BLaER1 (cell line): ENCODE measurements at regions not wholly inside any gene's neighbourhood (a gene's known extent, or its start where the extent isn't known, plus 50 kb on each side); places are given as distances from the start of the nearest gene placed in this dataset.

Source experiments
- H3K27ac ChIP-seq: shearing (Covaris generic); formaldehyde crosslinking; 2 replicates; pipeline ENCODE4 v1.8.1; 2022
- H3K27me3 ChIP-seq: shearing (Covaris generic); formaldehyde crosslinking; 2 replicates; pipeline ENCODE4 v1.8.1; 2022
- H3K36me3 ChIP-seq: shearing (Covaris generic); formaldehyde crosslinking; 2 replicates; pipeline ENCODE4 v1.8.1; 2022
- H3K4me1 ChIP-seq: shearing (Covaris generic); formaldehyde crosslinking; 2 replicates; pipeline ENCODE4 v1.8.1; 2022
- H3K4me2 ChIP-seq: shearing (Covaris generic); formaldehyde crosslinking; 2 replicates; pipeline ENCODE4 v1.8.1; 2022
- H3K4me3 ChIP-seq: shearing (Covaris generic); formaldehyde crosslinking; 2 replicates; pipeline ENCODE4 v1.8.1; 2022
- H3K9ac ChIP-seq: shearing (Covaris generic); formaldehyde crosslinking; 2 replicates; pipeline ENCODE4 v1.8.1; 2022
- H3K9me3 ChIP-seq: shearing (Covaris generic); formaldehyde crosslinking; 2 replicates; pipeline ENCODE4 v1.8.1; 2022
- H4K20me1 ChIP-seq: shearing (Covaris generic); formaldehyde crosslinking; 2 replicates; pipeline ENCODE4 v1.8.1; 2022
- Cebpa-rat ChIP-seq: shearing (Covaris generic); IDR thresholded peaks from 2 replicates; pipeline ENCODE4 v1.8.1; 2022

DNA sequence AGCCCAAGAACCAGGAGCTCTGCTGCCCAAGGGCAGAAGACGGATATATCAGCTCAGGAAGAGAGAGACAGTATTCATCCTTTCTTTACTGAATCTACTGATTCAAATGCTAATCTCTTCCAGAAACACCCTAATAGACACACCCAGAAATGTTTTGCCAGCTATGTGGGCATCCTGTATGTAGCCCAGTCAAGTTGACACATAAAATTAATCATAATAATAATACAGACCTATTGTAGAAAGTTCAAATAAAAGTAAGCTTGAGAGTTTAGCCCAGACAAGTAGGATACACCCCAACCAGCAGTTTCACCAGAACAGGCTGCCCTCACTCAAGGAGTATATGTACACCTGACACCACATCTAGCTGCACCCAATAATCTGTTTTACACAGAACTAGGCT is 73.9 kb upstream of the VGLL2 start:
- Histone ChIP-seq H3K27ac (no peak overlapping the region), H4K20me1 (no peaks in the 10 kb centered on the region), H3K36me3 (no peaks in the 10 kb centered on the region), H3K27me3 (no peaks in the 10 kb centered on the region), H3K4me1 (no peaks in the 10 kb centered on the region), H3K4me3 (no peak overlapping the region), H3K9me3 (no peaks in the 10 kb centered on the region), H3K4me2 (no peak overlapping the region), H3K9ac (no peak overlapping the region)
- no peak for TF ChIP-seq Cebpa-rat

DNA sequence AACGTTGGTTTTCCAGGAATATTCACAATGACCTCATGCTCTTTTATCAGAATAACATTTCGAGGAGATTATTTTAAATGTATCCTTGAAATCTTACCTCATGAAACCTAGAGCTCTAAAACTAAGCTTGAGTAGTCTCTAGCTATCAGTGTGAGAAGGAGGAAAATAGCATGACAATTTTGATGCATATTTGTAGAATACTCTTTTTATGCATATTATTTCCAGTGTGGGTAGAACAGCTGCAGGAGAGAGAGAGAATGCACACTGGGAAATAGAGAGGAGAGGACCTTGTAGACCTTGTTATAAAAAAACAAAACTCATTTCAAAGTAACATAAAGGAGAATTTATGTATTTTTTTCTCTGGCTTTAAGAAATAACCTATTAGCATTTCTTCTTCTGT is 71.1 kb upstream of the VGLL2 start:
- H3K4me2 ChIP-seq = no peak overlapping the region

DNA sequence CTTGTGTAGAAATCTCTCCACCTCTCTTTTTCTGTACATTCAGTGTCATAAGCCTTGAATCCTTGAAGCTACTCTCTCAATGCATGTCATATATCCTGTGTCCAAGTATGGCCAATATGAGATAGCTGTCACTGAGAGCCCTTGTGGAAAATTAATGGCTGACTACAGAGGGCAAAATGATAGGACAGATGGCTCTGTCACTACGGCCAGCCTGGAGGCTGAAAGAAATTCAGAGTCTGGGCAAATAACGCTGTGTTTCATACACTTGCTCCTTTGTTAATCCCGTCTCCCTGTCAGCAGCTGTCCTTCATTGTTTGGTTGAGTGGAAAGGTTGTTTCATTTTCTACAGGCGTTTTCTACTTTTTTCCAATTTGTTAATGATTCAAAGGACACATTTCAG is 70.4 kb upstream of the VGLL2 start:
- H3K36me3 ChIP-seq = no peaks in the 10 kb centered on the region
- H3K9ac ChIP-seq = no peak overlapping the region
- H3K4me3 ChIP-seq = no peak overlapping the region
- H3K4me1 ChIP-seq = no peaks in the 10 kb centered on the region
- H3K4me2 ChIP-seq = no peak overlapping the region
- no peak for TF ChIP-seq Cebpa-rat
- no peak overlapping the region for H3K27ac ChIP-seq
- no peaks in the 10 kb centered on the region for H4K20me1 ChIP-seq
- no peaks in the 10 kb centered on the region for H3K9me3 ChIP-seq
- H3K27me3 ChIP-seq = no peaks in the 10 kb centered on the region

More for the DNA sequence above, 71.1 kb upstream of the VGLL2 start:
- Histone ChIP-seq H3K9me3 (no peaks in the 10 kb centered on the region), H3K36me3 (no peaks in the 10 kb centered on the region), H3K27me3 (no peaks in the 10 kb centered on the region), H4K20me1 (no peaks in the 10 kb centered on the region), H3K27ac (no peak overlapping the region), H3K4me3 (no peak overlapping the region), H3K9ac (no peak overlapping the region), H3K4me1 (no peaks in the 10 kb centered on the region)
- TF ChIP-seq Cebpa-rat = no peak

DNA sequence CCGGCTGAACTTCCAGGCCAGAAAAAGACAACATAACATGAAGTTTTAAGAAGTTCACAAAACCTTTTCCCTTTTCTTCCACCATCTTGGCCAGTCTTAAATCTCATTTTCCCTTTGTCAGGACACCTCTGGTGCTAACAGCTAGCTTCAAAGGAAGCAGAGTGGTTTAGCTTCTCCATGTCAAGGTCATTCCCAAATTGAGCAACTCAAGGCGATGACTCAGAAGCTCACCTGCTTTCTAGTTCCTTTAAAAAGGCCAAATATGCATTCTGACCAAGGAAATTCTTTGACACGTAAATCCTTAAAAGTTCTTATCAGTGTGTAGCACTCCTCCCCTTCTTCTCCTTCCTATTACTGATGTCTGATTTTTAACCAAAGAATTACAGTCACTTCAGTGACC is 69.6 kb upstream of the VGLL2 start:
- Histone ChIP-seq H3K9me3 (no peaks in the 10 kb centered on the region), H4K20me1 (no peaks in the 10 kb centered on the region), H3K4me1 (no peaks in the 10 kb centered on the region), H3K9ac (no peak overlapping the region), H3K36me3 (no peaks in the 10 kb centered on the region), H3K27ac (no peak overlapping the region), H3K4me2 (no peak overlapping the region), H3K4me3 (no peak overlapping the region), H3K27me3 (no peaks in the 10 kb centered on the region)
- no peak for TF ChIP-seq Cebpa-rat

DNA sequence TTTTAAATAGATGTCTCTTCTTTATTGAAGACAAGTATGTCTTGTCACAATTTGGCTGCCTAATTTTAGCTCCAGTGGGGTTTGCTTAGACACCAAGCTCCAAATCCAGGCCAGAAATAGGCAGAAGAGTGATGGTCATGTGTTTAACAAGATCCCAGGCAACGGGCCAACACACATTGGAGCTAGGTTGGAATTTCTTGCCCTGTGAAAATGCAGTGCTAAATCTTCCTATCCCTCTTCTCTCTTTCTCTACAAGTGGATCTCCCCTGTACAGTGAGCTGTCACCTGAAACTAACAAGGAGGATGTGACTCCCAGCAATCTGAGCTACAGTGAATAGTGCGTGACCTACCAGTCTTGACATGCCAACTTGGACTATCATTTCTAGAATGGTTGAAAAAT is 65.3 kb upstream of the VGLL2 start:
- H3K4me2 ChIP-seq = no peak overlapping the region
- no peaks in the 10 kb centered on the region for H3K36me3 ChIP-seq
- no peaks in the 10 kb centered on the region for H3K4me1 ChIP-seq
- no peak overlapping the region for H3K4me3 ChIP-seq
- no peak overlapping the region for H3K27ac ChIP-seq
- no peak overlapping the region for H3K9ac ChIP-seq
- H3K27me3 ChIP-seq = no peaks in the 10 kb centered on the region
- H4K20me1 ChIP-seq = no peaks in the 10 kb centered on the region
- no peak for TF ChIP-seq Cebpa-rat
- no peaks in the 10 kb centered on the region for H3K9me3 ChIP-seq

DNA sequence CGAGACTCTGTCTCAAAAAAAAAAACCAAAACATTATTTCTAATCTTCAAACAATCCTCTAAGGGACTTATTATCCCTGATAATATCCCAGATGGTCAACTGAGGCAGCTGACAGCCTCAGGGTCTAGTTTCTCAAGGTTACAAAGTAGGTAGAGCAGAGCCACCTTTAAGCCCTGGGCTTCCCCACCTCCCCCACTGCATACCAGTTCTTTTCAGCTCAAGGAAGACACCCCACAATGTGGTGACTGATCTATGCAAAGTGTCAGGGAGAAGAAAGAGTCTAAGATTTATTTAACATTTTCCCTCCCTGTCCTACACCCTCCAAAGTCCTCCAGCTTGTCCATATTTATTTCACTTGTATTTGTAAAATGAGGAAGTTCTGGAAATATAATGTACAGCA is 60.5 kb upstream of the VGLL2 start:
- Histone ChIP-seq H4K20me1 (no peaks in the 10 kb centered on the region), H3K9ac (no peak overlapping the region), H3K9me3 (no peaks in the 10 kb centered on the region), H3K4me1 (no peaks in the 10 kb centered on the region), H3K27me3 (no peaks in the 10 kb centered on the region), H3K36me3 (no peaks in the 10 kb centered on the region), H3K4me2 (no peak overlapping the region), H3K27ac (no peak overlapping the region), H3K4me3 (no peak overlapping the region)
- no peak for TF ChIP-seq Cebpa-rat

DNA sequence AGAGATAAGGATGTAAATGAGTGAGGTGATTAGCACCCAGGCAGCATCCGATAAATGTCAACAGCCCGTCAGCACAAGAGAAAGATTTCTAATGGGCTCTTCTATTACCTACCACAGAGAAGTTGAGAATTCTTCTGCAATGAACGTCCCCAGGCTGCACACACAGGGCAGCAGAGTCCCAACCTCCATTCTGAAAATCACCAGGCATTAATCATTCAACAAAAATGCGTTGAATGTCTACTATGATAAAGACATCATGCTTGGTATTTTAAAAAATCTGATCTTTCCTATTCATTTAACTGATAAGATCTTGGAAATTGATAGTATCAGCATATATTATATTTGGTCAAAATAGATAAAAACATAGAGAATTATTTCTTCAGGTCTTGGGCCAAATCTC is 59.5 kb upstream of the VGLL2 start:
- H3K4me3 ChIP-seq = no peak overlapping the region
- H3K36me3 ChIP-seq = no peaks in the 10 kb centered on the region
- H3K27ac ChIP-seq = no peak overlapping the region
- TF ChIP-seq Cebpa-rat = no peak
- no peak overlapping the region for H3K4me2 ChIP-seq
- H3K9ac ChIP-seq = no peak overlapping the region
- H3K9me3 ChIP-seq = no peaks in the 10 kb centered on the region
- H3K27me3 ChIP-seq = no peaks in the 10 kb centered on the region
- H3K4me1 ChIP-seq = no peaks in the 10 kb centered on the region
- no peaks in the 10 kb centered on the region for H4K20me1 ChIP-seq

DNA sequence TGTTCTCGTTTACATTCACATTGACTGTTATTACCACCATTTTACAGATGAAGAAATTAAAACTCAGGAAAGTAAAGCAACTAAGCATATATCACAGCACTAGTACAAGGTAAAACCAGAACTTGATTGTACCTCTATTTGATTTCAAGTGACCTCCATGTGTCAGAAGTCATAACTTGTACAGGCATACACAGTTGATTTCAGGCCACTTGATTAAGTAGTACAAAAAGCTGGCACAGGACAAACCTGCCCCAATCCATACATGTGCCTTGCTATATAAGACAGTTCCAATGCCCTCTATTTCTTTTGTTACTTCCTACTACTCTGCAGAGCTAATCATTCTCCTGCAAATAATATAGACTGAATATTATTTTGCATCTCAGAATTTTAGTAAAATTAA is 58.8 kb upstream of the VGLL2 start:
- Histone ChIP-seq H3K4me3 (no peak overlapping the region), H3K4me2 (no peak overlapping the region), H4K20me1 (no peaks in the 10 kb centered on the region), H3K9me3 (no peaks in the 10 kb centered on the region), H3K27me3 (no peaks in the 10 kb centered on the region), H3K36me3 (no peaks in the 10 kb centered on the region), H3K27ac (no peak overlapping the region), H3K9ac (no peak overlapping the region), H3K4me1 (no peaks in the 10 kb centered on the region)
- TF ChIP-seq Cebpa-rat = no peak

DNA sequence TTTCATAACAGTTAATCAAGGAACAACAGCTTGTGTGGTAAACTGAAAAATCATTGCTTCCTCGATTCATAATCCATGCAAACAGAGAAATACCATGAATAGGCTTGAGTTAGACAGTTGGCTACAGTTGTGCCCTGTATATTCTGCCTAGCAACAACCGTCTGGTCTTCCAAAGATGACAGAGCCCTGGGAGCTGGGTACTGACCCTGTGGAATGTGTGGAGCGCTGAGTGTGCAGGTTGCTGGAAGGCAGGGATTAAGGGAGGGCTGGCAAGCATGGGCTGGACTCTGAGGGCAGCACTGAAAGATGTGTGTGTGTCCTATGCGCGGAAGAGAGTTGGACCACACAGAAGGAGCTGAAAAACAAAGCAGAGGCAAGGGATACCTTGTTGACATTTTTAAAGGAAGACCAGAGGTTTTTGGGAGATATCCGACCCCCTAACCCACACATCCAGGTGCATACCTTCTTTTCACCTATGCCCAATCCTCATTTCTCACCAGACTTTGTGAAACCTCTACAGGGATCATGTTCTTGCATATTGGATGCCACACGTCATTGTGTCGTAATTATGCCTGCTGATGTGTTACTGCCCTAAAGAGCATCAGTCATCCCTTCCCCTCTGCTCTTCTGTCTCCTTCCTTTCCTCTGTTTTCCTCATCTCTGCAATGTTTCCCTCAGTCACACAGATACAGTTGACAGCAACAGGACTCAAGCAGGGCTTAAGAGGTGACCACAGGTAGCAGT is 58.2 kb upstream of the VGLL2 start:
- Histone ChIP-seq H3K27me3 (no peaks in the 10 kb centered on the region), H3K4me1 (no peaks in the 10 kb centered on the region), H3K4me2 (no peak overlapping the region), H3K27ac (no peak overlapping the region), H3K4me3 (no peak overlapping the region), H3K9ac (no peak overlapping the region), H3K36me3 (no peaks in the 10 kb centered on the region), H3K9me3 (no peaks in the 10 kb centered on the region), H4K20me1 (no peaks in the 10 kb centered on the region)
- TF ChIP-seq Cebpa-rat = no peak

DNA sequence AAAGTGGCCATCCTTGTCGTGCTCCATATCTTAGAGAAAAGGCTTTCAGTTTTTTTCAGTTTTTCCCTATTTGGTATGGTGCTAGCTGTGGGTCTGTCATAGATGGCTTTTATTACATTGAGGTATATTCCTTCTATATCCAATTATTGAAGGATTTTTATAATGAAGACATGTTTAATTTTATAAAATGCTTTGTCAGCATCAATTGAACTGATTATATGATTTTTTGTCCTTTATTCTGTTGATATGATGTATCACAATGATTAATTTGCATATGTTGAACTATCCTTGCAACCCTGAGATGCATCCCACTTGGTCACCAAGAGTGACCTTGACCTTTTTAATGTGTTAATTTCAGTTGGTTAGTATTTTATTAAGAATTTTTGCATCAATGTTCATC is 55.1 kb upstream of the VGLL2 start:
- TF ChIP-seq Cebpa-rat = no peak
- H3K36me3 ChIP-seq = no peaks in the 10 kb centered on the region

More for the DNA sequence above, 55.1 kb upstream of the VGLL2 start:
- Histone ChIP-seq H3K27ac (no peak overlapping the region), H4K20me1 (no peaks in the 10 kb centered on the region), H3K4me3 (no peak overlapping the region), H3K4me2 (no peak overlapping the region), H3K4me1 (no peaks in the 10 kb centered on the region), H3K9ac (no peak overlapping the region), H3K9me3 (no peaks in the 10 kb centered on the region), H3K27me3 (no peaks in the 10 kb centered on the region)
